ENCODE measurements at regions not wholly inside any gene's neighbourhood (a gene's known extent, or its start where the extent isn't known, plus 50 kb on each side); places are given as distances from the start of the nearest gene placed in this dataset.
"Not testable (repeated sequence)": the region's sequence is repeated elsewhere in the genome, so short reads cannot be mapped to it uniquely, and the experiment has no call there.

DNA sequence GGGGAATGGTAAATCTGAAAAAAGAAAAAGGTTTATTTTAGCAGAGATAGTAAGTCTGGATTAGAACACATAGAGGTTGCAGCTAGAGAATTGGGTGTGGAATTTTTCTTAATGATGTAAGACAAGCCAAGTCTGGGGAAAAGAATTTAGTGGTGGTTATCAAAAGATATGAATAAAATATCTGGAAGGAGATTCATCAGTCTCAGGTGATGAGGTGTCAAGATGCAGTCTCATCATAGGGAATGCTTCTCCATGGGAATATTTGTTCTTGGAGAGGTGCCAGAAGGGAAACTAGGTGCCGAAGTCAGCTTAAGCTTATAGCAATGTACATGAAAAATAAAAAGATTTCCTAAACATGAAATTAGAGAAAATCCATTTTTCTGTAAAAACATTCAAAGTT, 504.1 kb upstream of the NR3C2 start:
- DNase-seq = no peak

DNA sequence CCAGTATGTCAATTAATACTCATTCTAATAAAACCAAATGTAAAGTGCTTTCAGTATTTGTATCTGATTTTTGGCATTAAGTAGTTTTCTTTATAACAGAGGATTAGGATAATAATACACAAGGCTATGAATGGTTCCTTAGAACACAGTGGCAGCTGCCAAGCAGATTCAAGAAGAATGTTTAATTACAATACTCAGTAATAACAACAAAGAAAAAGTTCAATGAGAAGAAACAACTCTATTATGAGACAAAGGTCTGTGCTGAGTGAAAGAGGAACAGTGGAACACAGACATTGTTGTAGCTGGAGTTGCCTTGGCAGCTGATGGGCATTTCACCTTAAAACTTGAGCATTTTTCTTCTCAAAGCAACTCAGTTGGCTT, 502.6 kb upstream of the NR3C2 start:
- DNase-seq = no peak

DNA sequence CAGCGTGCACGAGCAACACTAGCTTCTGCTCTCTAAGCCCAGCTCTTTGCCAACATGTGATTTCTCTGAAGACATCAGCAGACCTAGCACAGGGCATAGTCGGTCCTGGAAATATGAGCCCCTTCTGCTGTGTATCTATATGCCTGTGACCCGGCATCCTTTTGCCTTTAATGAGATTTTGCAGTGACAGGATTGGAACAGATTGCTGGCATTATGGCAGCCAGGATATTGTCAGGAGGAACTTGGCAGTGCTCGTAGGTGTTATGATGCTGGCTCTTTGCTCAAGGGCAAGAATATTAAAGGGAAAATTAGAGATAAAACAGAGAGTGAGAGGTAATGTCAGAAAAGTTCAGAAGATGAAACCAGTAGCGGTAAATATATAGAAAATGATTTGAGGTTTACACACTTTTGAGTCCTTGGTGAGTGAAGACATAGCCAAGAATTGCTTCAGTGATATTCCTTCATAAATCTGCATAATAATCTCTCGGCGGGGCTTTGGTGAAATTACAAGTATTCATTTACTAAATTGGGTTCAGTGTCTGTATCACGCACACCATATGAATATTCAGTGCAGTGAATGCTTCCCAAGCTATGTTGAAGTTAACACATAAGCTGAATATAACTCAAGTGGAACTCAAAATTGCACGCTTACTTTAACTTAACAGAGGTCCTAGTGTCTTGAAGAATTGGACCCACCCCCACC, 502.1 kb upstream of the NR3C2 start:
- no peak for DNase-seq

DNA sequence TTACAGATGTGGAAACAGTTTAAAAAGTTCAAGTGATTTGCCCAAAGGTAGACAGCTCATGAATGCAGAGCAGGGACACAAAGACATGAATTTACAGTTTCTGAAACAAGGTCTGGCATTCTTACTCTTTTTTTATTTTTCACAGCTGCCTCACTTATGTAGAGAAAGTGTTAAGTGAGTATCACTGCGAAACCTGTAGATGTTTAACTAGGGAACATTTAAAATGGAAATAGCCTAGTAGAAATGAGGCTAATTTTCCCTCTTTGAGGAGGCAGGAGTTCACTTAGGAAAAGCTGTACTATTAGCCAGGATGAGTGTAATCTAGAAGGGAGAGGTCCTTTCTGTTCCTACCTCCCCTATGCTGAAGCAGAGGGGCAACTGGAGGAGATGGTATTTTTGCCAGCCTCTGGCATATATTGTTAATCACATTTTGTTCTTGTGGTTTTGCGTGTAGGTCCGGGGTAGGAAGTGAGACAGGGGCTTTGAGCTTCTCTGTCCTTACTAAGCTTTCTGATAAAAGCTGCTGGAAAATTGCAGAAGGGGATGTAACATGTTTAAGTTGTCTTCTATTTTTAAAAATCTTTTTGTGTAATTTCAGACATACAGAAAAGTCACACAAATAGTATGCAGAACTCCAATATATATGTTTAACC, 492.8 kb upstream of the NR3C2 start:
- no peak for DNase-seq

DNA sequence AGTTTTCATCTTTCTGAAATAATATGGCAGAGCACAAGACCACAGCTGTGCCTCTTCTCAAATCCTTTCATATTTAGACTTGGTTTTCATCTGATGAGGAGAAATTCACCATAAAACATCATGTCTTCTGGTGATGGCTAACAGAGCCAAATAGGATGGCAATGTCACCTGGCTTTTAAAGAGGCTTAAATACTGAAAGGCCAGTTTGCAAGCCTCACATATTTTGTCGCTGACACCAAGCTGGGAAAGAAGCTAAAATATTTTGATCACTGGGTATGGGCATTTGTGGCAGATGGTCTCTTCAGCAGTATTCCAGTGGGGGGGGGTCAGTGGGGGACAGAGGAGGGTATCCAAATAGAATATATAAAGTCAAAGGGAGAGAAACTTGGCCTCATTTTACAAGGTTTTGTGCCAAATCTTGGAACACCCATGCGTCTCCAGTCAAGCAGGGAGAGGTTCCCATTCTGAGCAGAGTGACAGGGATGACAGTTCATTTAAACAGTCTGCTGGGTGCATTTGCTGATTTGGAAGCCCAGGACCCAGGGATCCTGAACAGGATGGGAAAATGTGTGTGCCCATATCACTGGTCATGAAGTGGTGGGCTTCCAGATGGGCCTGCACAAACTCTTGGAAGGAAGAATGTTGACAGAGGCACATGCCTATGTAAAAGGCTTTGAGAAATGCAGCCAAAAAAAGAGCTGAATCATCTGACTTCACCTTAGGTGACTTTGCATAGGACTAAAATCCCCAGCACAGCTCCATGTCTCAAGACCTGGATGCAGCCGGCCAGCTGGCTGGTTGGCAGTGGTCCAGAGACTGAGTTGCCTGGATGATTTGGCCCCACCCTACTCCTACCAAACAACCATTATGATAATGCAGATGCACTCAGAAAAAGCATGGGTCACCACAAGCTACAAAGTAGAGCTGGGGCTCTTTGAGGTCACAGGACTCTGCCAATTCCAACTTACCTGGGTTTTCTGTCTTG, 484.4 kb upstream of the NR3C2 start:
- DNase-seq = no peak

DNA sequence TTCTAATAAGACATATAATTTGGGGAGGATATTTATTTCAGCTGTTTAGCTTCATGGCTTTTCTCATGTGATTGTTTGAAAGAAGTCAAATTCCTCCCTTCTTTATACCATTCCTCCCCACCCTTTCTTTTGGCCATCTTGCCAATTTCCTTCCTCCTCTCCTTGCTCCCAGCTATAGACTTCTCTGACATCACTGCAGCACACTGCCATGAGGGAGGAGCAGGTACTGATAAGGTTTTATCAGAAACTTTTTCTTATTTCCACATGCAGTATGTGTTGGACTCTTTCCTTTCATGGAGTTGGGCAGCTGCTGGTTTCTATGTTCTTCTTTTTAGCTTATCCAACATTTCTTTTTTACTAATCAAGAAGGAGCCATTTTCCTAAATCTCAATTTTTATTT, 481.7 kb upstream of the NR3C2 start:
- no peak for DNase-seq

DNA sequence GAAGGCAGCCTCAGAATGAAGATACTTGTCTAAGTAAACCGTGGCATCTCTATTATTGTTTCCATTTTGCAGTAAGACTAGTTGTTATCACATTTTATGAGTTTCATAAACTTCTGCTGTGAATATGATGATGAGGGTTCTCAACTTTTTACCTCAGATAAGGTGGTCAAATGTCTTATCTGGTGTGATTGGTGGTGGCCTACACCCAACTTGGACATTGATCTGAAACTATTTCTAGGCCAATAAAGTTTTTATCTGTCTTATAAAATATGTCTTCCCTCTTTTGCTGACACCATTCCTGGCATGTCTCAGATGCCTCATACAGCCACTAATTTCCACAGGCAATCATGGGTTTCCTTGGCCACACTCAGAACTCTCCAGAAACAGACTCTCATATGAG, 480.3 kb upstream of the NR3C2 start:
- no peak for DNase-seq

DNA sequence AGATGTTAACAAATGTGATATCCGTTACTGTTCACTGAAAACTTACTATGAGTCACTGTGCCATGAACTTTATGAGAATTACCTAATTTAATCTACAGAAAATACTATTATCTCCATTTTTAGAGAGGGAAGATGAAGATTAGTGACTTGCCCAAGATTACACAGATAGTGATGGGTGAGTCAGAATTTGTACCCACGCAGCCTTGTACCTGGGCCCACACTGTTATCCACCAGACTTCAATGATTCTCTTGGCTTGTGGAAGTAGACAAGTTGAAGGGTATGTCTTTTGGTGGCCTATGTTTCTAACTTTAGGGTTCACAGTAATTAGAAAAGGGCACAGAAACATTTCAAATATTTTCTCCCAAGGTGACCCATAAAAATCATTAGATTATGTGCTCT, 472.5 kb upstream of the NR3C2 start:
- no peak for DNase-seq

DNA sequence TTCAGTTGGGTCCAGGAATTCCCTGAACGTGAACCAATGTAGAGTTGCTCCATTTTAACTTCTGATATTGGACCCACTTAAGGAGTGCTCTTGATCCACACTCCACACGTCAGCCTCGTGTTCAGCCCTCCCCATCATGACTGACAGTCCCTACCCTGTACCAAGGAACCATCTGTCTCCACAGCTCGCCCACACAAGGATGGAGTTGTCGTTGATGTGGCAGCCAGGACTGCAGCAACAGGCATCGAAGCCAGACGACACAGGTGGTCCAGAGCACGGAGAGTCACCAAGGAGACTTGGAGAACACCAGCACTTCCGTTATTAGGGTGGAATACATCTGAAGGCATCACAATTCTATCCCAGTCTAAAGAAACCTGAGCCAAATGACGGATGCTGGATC, 472.1 kb upstream of the NR3C2 start:
- DNase-seq = no peak

DNA sequence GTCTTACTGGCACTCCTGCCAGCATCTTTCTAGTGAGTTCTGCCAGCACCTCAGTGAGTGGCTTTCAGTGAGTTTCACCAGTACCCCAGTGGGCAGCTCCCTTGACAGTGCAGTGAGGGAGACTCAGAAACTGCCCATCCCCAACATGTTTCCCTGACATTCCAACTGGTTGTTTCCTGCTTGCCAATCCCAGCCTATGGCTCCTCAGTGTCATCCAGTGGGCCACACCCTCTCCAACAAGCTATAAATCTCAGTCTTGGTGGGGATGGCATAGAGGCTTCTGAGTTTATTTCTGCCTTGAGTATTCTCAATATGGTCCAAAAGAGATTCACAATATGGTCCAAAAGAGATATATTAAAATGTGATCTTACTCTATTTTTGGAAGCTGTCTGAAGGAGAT, 461.2 kb upstream of the NR3C2 start:
- no peak for DNase-seq

DNA sequence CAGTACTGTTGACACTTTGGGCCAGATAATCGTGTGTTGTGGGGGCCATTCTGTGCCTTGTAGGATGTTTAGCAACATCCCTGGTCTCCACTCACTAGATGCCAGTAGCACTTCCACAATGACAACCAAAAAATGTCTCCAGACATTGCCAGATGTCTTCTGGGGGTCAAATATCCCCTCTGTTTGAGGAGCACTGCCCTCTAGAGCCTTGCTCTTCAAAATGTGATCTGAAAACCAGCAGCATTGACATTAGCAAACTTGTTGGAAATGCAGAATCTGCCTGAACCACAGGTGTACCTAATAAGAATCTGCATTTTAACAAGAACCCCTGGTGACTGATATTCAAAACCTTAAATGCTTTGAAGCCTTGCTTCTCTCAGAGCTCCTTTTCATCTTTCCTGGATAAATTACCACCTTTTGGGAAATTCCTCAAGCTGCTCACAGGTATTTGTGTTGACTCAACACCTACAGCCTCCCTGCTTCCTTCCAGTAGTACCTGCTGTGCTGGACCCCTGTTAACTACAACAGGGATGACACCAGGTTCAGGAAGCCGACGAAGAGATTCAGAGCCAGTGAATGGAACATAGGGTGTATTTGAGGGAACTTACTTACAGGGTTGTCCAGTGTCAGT, 459.0 kb upstream of the NR3C2 start:
- no peak for DNase-seq

DNA sequence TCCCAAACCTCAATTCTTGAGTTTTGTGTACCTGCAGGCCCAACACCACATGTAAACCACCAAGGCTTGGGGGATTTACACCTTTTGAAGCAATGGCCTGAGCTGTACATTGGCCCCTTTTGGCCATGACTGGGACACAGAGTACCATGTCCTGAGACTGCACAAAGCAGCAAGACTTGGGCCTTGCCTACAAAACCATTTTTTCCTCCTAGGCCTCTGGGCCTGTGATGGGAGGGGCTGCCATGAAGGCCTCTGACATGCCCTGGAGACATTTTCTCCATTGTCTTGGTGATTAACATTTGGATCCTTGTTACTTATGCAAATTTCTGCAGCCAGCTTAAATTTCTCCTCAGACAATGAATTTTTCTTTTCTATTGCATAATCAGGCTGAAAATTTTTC, 455.9 kb upstream of the NR3C2 start:
- not testable (repeated sequence) for DNase-seq

DNA sequence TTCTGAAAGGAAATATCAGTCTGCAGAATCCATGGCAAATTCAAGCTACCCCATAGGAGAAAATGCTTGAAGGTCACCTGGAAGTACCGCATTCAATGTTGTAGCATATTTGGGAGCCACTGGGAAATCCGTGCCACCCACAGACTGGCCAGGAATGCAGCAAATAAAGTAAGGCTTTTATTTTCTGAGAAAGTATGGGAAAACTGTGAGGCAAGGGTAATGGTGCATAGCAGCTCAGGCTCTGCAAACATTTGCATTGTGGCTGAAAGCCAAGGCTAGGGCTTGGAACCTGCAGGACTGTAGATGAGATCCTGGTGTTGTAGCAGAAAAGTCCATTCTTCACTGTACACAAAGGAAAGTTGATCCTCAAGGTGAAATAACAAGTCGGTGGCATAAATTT, 450.9 kb upstream of the NR3C2 start:
- no peak for DNase-seq

DNA sequence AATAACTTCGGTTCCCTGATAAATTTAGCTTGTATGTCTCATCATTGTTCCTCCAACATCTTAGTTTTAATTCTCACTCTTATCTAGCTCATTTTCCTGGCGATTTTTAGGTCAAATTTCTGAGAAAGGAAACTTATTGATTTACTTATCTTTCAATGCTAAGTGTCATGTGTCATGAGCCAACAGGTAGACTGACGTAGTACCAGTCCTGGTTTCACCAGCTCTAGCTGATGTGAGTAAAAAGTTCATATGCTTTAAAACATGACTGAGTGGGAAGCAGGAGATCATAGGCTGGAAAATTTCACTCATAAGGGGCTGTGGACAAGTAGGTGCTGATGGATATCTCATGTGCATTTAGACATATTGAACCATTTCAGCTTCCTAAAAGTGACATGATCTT, 441.7 kb upstream of the NR3C2 start:
- no peak for DNase-seq

DNA sequence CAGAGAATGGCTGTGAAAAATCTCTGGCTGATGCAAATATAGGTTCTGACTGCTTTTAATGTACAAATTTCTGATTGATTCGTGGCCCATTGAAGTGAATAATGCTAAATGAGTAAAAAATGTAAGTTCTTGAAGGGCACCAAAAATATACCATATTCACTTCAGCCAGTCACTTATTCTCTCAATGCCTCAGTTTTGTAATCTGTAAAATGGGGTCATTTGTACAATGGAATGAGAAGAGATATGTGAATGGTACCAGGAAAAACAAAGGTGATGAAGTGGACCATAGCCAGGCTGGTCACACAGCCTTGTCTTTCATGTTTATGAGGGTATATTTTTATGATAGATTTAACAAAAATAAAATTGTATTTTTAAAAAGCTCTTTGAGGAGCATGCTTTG, 441.2 kb upstream of the NR3C2 start:
- no peak for DNase-seq

DNA sequence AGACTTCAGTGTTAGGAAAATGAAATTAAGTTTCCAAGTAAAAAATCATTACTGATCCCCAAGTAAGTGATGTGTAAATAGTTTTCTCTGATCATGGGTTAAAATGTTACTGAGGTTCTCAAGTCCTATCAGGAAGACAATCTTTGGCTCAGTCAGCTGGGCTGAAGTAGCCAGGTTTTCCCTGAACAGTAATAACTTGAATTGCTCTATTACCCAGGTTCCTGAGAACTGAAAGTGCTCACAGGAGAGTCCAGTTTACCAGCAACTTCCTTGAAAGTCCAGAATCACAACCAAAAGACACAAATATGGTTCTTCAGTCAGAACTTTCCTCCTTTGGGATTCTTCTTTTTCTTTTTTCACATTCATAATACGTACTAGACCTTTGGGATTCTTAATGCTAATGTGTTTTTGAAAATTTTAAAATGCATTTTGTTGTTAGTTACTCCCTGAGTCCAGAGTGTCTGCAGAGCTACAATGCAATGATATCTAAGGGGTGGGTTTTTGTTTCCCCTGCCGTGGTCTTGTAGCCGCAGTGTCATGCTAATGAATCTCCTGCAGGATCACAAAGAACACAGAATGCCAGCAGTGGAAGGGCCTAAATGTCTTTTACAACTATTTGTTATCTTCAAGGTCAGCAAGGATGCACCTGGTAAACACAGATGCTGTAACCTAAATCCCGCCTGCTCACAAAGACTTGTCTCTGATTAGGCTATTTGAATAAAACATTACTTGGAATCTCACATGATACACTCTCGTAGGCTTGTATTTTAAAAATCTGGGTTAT, 439.8 kb upstream of the NR3C2 start:
- DNase-seq = no peak

DNA sequence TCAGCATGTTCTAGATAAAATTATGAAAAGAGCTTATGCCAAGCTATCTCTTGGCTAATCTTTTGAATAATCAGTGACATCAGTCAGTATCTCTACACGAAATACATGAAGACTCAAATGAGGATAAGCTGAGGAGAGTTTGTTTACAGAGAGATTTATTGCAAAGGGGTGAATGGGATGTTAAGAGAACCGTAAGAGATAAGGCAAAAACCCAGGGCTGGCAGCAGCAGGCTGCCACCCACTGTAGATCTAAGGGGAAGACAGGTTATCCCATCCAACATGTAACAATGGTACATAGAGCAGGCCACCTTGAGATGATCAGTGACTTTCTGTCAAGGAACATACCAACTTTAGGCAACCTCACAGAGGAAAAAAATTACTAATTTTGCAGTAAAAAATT, 432.1 kb upstream of the NR3C2 start:
- no peak for DNase-seq

DNA sequence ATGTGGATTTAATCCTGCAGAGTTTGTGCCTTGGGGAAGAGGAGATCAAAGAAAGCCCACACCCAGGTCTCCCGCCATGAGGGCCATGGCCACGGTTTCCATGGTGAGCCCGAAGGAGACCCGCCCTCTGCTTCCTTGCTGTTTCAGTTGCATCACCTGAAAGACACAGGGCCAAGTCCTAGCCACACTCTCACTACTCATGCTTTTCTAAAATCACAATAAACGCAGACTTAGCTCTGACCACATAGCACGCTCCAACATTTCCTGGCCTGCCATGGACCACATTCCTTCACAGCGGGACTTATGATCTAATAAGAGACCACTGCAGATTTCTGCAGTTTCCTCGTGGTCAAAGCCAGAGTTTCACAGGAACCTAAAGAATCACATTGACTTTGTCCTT, 426.0 kb upstream of the NR3C2 start:
- no peak for DNase-seq

DNA sequence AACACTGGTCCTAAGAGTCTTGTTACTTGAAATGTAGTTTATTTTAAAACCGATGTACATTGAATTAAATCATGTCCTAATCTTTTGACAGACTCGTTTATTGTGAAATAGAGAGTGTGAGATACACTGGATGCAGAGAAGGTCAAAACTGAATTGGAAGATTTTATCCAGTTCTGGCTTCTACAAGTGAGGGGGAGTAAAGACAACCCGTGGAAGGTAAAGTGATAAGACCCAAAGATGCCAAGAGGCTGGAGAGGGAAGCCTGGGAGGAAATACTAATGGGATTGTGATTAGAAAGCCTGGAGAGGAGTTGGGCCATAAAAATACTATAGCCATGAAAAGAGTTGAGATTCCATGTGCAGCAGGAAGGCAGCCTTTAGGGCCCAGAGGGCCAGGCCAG, 424.5 kb upstream of the NR3C2 start:
- no peak for DNase-seq

DNA sequence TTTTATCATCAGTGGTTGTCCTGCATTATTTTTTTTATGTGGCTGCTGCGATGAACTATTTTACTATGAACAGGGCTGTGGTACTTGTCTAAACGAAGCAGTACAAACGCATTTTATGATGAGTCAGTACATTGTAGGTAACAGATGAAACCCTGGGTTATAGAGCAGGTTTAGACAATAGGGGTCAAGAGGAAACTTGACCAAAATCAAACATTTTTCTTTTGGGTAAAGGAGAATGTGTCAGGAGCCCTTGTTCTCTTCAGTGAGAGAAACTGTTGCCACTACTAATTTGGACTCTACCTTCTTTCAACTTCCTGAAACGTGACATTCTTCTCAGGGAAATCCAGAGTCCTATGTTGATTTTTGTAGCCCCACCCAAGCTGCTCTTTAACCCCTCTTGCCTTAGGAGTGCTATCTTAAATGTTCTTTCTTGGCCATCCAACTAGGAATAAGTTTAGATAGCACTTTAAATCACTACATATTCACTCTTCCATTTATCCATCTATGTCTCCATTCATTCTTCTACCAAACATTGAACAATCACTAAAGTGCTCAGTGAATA, 415.8 kb upstream of the NR3C2 start:
- DNase-seq = no peak

DNA sequence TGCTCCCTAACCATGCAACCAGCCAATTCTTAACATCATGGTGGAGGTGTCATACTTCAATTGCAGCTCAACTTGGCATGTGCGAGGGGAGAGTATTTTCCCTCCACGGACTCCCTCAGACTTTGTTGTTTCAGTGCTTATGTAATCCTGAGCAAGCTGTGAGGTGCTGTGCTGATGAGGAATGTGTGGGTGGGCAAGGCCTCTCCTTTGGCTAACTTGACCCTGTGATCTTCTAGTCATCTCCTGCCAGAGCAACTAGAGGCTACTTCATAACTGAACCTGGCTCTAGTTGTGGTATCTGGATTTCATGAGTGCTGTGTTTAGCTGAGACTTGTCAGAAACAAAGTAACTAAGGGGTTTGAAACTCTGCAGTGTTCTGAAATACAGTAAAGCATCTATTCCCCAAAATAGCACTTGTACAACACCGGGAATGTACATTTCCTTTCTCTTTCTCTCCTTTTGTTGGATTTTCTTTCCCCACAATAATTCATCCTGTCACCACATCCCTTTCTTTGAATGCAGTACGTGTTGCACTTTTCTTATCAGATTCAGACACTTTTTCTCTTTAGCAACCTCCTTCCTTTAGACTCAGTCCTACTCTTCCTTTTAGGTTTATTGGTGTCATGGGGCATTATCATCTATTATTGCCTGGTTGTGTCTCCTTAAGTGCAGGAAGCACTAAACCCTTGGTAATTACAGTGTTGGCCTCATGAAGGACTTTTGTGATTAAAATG, 415.2 kb upstream of the NR3C2 start:
- DNase-seq = no peak

DNA sequence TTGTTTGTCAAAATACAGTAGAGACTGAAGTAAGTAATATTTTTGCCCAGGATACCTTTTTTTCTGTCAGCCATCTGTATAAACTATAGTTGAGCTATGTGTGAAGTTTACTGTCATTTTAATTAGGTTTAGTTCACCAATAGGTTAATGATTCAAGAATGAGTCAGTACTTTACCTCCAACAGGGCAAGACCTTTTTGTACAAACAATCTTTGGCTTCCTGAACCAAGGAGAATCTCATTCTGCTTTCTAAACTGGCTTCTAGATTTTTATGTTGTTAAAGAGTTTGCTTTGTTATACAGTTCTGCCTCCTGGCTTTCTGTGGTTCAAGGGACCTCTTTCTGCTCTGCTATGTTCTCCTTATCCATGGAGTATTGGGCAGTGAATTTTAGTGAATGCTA, 412.0 kb upstream of the NR3C2 start:
- no peak for DNase-seq
